GM18520 (cell line): ENCODE measurements at regions not wholly inside any gene's neighbourhood (a gene's known extent, or its start where the extent isn't known, plus 50 kb on each side); places are given as distances from the start of the nearest gene placed in this dataset.
"Not testable (repeated sequence)": the region's sequence is repeated elsewhere in the genome, so short reads cannot be mapped to it uniquely, and the experiment has no call there.

ENCODE experiments used
- ATAC-seq: cut with Tn5 transposase; IDR thresholded peaks from one replicate; pipeline ENCODE4 v1.9.1; 2021; ENCODE audit not compliant: unreplicated experiment

- ATAC-seq: no peak
These were observed 126.3 kb upstream of the FBXO33 start for GRCh38 chr14:39558525-39558924.

- no peak for ATAC-seq
These were observed 123.5 kb upstream of the FBXO33 start for GRCh38 chr14:39555749-39556148.

- no peak for ATAC-seq
These were observed 122.3 kb upstream of the FBXO33 start for GRCh38 chr14:39554576-39554975.

- no peak for ATAC-seq
These were observed 116.1 kb upstream of the FBXO33 start for GRCh38 chr14:39548358-39548757.

- no peak for ATAC-seq
These were observed 115.6 kb upstream of the FBXO33 start for GRCh38 chr14:39547845-39548244.

- ATAC-seq: no peak
These were observed 73.6 kb upstream of the FBXO33 start for GRCh38 chr14:39505812-39506211.

- ATAC-seq: no peak
These were observed 68.0 kb upstream of the FBXO33 start for GRCh38 chr14:39500253-39500652.

GRCh38 chr14:39499514-39499913 lies 67.3 kb upstream of the FBXO33 start:
- no peak for ATAC-seq

GRCh38 chr14:39497677-39498076 lies 65.4 kb upstream of the FBXO33 start:
- ATAC-seq: not testable (repeated sequence)

- ATAC-seq: no peak
These were observed 60.0 kb upstream of the FBXO33 start for GRCh38 chr14:39492267-39492666.

GRCh38 chr14:39491134-39491571 lies 58.9 kb upstream of the FBXO33 start:
- no peak for ATAC-seq

- ATAC-seq: no peak
These were observed 56.4 kb upstream of the FBXO33 start for GRCh38 chr14:39488600-39488999.

GRCh38 chr14:39483682-39484081 lies 51.4 kb upstream of the FBXO33 start:
- no peak for ATAC-seq
